AG04450 (cell line): ENCODE measurements at regions not wholly inside any gene's neighbourhood (a gene's known extent, or its start where the extent isn't known, plus 50 kb on each side); places are given as distances from the start of the nearest gene placed in this dataset.

ENCODE experiments used
- CTCF ChIA-PET: fragments of 300-600, 350-600 bp; formaldehyde crosslinking; extraction: SDS; loops from one replicate; lab custom pipeline; 2022; ENCODE audit warnings: antibody characterized with exemption, inconsistent platforms; lab: Charles Lee
- POLR2A ChIA-PET: fragments of 350-600 bp; formaldehyde crosslinking; extraction: SDS; loops from one replicate; lab custom pipeline; 2021; ENCODE audit warnings: antibody characterized with exemption, inconsistent platforms; lab: Yijun Ruan, JAX
- DNase-seq: peaks from one replicate; pipeline ENCODE4 v3.0.0-alpha.2; 2011; ENCODE audit warnings: low read depth, low spot score
- H3K27ac ChIP-seq: one replicate; pipeline ENCODE4 v1.5.1; 2012; ENCODE audit warnings: low read depth, low read length, control low read depth
- H3K27me3 ChIP-seq: one replicate; pipeline ENCODE4 v1.6.0; 2012; ENCODE audit warnings: low read length; ENCODE audit not compliant: control insufficient read depth, insufficient read depth
- H3K4me3 ChIP-seq: 2 replicates; pipeline ENCODE4 v1.5.1; 2011; ENCODE audit warnings: mild to moderate bottlenecking, low read depth, low read length, control low read depth
- H3K9me3 ChIP-seq: 2 replicates; pipeline ENCODE4 v1.5.1; 2012; ENCODE audit warnings: low read length; ENCODE audit not compliant: control insufficient read depth, insufficient read depth
- TF ChIP-seq, protein P1 (sequence below): IDR thresholded peaks from 2 replicates; pipeline ENCODE4 v1.5.1; 2011; ENCODE audit warnings: low read depth, low read length, control low read depth, inconsistent platforms

DNA sequence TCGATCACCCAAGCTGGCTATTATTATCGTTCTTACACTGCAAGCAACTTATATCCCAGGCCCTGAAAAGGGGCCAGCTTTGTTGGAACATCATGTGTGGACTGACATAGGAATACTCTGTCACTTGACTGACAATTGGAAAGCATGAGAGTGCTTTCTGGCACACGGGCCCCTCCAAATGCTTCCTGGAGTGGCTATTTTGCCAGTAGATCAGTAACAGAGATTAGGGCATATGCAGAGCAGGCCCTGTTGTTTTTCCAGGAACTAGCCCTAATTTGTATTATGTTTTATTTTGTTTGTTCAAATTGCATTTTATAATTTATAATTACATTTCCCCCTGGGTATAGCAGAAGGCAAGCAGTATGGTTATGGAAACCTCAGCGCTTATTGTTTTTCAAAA, 170.1 kb upstream of the FRMD6 start:
- Histone ChIP-seq H3K27ac (no peak overlapping the region), H3K27me3 (no peaks in the 10 kb centered on the region), H3K9me3 (no peaks in the 10 kb centered on the region), H3K4me3 (no peak overlapping the region)
- CTCF ChIA-PET, result no interaction called here
- POLR2A ChIA-PET, result no interaction called here
- no peak for DNase-seq
- TF ChIP-seq, protein P1, sequence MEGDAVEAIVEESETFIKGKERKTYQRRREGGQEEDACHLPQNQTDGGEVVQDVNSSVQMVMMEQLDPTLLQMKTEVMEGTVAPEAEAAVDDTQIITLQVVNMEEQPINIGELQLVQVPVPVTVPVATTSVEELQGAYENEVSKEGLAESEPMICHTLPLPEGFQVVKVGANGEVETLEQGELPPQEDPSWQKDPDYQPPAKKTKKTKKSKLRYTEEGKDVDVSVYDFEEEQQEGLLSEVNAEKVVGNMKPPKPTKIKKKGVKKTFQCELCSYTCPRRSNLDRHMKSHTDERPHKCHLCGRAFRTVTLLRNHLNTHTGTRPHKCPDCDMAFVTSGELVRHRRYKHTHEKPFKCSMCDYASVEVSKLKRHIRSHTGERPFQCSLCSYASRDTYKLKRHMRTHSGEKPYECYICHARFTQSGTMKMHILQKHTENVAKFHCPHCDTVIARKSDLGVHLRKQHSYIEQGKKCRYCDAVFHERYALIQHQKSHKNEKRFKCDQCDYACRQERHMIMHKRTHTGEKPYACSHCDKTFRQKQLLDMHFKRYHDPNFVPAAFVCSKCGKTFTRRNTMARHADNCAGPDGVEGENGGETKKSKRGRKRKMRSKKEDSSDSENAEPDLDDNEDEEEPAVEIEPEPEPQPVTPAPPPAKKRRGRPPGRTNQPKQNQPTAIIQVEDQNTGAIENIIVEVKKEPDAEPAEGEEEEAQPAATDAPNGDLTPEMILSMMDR, result no peak

DNA sequence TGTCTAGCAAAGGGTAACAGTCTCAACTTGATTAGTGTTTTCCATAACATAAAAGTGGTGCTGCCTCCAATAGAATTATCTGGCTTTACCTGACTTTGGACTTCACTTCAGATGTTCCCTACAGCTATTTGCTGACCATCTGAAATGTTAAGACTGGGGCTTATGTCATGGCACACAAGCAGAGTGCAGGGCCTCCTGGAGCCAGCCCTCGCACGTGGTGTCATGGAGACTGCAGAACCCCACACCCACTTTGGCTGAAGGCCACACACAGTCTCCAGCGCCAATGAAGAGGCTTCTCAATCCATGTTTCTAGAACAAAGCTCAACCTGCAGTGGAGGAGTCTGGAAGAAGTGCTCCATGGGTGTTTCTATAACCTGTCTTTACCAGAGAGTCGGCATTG, 169.6 kb upstream of the FRMD6 start:
- Histone ChIP-seq H3K27me3 (no peaks in the 10 kb centered on the region), H3K27ac (no peak overlapping the region), H3K4me3 (no peak overlapping the region), H3K9me3 (no peaks in the 10 kb centered on the region)
- CTCF ChIA-PET, result no interaction called here
- DNase-seq, result no peak
- TF ChIP-seq, protein P1, result no peak
- POLR2A ChIA-PET, result no interaction called here

DNA sequence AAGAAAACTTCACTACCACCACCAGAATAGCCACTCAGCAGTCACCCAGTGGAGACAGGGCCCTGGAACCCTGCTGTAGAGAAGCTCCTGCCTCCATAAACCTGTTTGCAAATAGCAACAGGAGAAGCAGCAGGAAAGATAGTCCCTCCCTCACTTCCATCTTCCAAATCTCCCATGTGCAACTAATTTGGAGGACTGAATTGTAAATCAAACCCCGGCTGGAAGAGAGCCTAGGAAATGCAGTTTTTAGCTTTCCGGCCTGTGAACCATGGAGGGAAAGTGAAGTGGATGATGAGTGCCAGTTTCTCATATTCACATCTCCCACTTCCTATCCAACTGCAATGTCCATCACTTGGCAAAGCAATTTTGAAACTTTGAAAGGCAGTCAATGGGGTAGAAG, 167.2 kb upstream of the FRMD6 start:
- TF ChIP-seq, protein P1, result no peak
- no peaks in the 10 kb centered on the region for H3K9me3 ChIP-seq
- H3K4me3 ChIP-seq, result no peak overlapping the region
- DNase-seq, result no peak
- ChIA-PET POLR2A (no interaction called here), CTCF (no interaction called here)
- H3K27me3 ChIP-seq, result no peaks in the 10 kb centered on the region
- no peak overlapping the region for H3K27ac ChIP-seq

DNA sequence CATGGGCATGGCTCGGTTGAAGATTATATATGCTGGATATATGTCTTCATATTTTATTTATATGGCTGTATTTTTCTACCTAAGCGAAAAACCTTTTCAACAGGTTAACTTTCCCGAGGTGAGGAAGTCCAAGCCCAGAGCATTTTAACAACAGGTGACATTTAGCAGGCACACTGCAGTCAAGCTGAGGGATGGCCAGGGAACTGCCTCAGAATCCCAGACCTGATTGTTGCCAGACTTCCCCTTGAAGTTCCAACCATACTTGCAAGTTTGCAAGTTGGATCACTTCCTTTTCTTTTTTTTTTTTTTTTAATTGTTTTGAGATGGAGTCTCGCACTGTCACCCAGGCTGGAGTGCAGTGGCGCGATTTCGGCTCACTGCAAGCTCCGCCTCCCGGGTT, 166.0 kb upstream of the FRMD6 start:
- no peaks in the 10 kb centered on the region for H3K27me3 ChIP-seq
- no peak overlapping the region for H3K27ac ChIP-seq
- ChIA-PET POLR2A (no interaction called here), CTCF (no interaction called here)
- no peak overlapping the region for H3K4me3 ChIP-seq
- DNase-seq, result no peak
- TF ChIP-seq, protein P1, result no peak
- no peaks in the 10 kb centered on the region for H3K9me3 ChIP-seq

DNA sequence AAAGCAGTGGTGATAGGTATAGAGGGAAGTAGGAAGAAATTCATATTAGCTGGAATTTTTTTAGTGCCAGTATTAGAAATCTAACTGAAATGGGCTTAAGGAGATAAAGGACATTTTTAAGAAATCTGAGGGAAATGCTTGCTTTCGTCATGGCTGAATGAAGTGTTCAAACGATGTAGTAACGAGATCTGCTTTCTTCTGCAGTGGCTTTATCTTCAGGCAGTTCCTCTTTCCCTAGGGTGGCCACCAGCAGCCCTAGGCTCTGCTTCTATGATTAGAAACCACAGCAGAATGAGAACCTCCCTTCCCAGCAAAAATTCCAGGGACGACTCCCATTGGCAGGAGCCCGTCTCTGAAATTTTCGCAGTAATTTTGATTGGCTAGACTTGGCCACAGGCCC, 163.9 kb upstream of the FRMD6 start:
- ChIA-PET CTCF (no interaction called here), POLR2A (no interaction called here)
- Histone ChIP-seq H3K9me3 (no peaks in the 10 kb centered on the region), H3K27ac (no peak overlapping the region), H3K4me3 (no peak overlapping the region), H3K27me3 (no peaks in the 10 kb centered on the region)
- TF ChIP-seq, protein P1, result no peak
- DNase-seq, result no peak
